GM18907 (cell line): ENCODE measurements at regions not wholly inside any gene's neighbourhood (a gene's known extent, or its start where the extent isn't known, plus 50 kb on each side); places are given as distances from the start of the nearest gene placed in this dataset.

Experiments used
- ATAC-seq: cut with Tn5 transposase; IDR thresholded peaks from one replicate; pipeline ENCODE4 v1.9.1; 2021; ENCODE audit warnings: mild to moderate bottlenecking, moderate library complexity; ENCODE audit not compliant: unreplicated experiment

GRCh38 chr5:50963971-50964745 is 297.7 kb downstream of the PARP8 start:
- no peak for ATAC-seq

- ATAC-seq, result no peak
These were observed 298.6 kb downstream of the PARP8 start for GRCh38 chr5:50964746-50965653.

GRCh38 chr5:50965654-50966375 is 299.4 kb downstream of the PARP8 start:
- ATAC-seq, result no peak

- no peak for ATAC-seq
These were observed 300.6 kb downstream of the PARP8 start for GRCh38 chr5:50967009-50967562.

- no peak for ATAC-seq
These were observed 301.3 kb downstream of the PARP8 start for GRCh38 chr5:50967563-50968355.

- no peak for ATAC-seq
These were observed 302.1 kb downstream of the PARP8 start for GRCh38 chr5:50968356-50969149.

GRCh38 chr5:50969151-50970031 is 303.0 kb downstream of the PARP8 start:
- no peak for ATAC-seq

GRCh38 chr5:50975840-50976239 is 309.4 kb downstream of the PARP8 start:
- ATAC-seq, result no peak

- no peak for ATAC-seq
These were observed 312.5 kb downstream of the PARP8 start for GRCh38 chr5:50978924-50979323.

GRCh38 chr5:50984640-50985039 is 318.2 kb downstream of the PARP8 start:
- no peak for ATAC-seq

GRCh38 chr5:50990296-50990924 is 324.0 kb downstream of the PARP8 start:
- ATAC-seq, result no peak

GRCh38 chr5:50995285-50995942 is 329.0 kb downstream of the PARP8 start:
- no peak for ATAC-seq

- no peak for ATAC-seq
These were observed 334.9 kb downstream of the PARP8 start for GRCh38 chr5:51001227-51001923.

- no peak for ATAC-seq
These were observed 335.9 kb downstream of the PARP8 start for GRCh38 chr5:51002368-51002767.

GRCh38 chr5:51013036-51013435 is 346.6 kb downstream of the PARP8 start:
- no peak for ATAC-seq

GRCh38 chr5:51018423-51018822 is 352.0 kb downstream of the PARP8 start:
- no peak for ATAC-seq

GRCh38 chr5:51024263-51024662 is 357.8 kb downstream of the PARP8 start:
- no peak for ATAC-seq
